Thymus (tissue), 11 donors: ENCODE measurements at regions not wholly inside any gene's neighbourhood (a gene's known extent, or its start where the extent isn't known, plus 50 kb on each side); places are given as distances from the start of the nearest gene placed in this dataset.

ENCODE experiments used
- DNase-seq, 9 donors: peaks; one replicate each; pipeline ENCODE4 v3.0.0-alpha.2; 2013; ENCODE audit warnings: low spot score in 9 of 9, low read depth in 6 of 9, missing footprints in 1 of 9
- H3K27ac ChIP-seq, 2 donors: one replicate each; pipeline ENCODE4 v1.5.1; 2013; ENCODE audit warnings: control low read depth in 1 of 2, low read depth in 1 of 2, low read length in 1 of 2, mild to moderate bottlenecking in 1 of 2, moderate library complexity in 1 of 2
- H3K27me3 ChIP-seq, 2 donors: one replicate each; pipeline ENCODE4 v1.5.1; 2013; ENCODE audit warnings: low read length in 1 of 2; ENCODE audit not compliant: control insufficient read depth in 2 of 2, insufficient read depth in 1 of 2
- H3K36me3 ChIP-seq, 2 donors: one replicate each; pipeline ENCODE4 v1.5.1; 2013; ENCODE audit warnings: low read length in 1 of 2, mild to moderate bottlenecking in 1 of 2, moderate library complexity in 1 of 2; ENCODE audit not compliant: control insufficient read depth in 2 of 2, insufficient read depth in 2 of 2
- H3K4me1 ChIP-seq, 2 donors: one replicate each; pipeline ENCODE4 v1.5.1; 2013; ENCODE audit warnings: low read length in 2 of 2; ENCODE audit not compliant: control insufficient read depth in 2 of 2, insufficient read depth in 2 of 2
- H3K4me3 ChIP-seq, 2 donors: one replicate each; pipeline ENCODE4 v1.5.1; 2013; ENCODE audit warnings: low read length in 2 of 2, control low read depth in 1 of 2, mild to moderate bottlenecking in 1 of 2
- H3K9me3 ChIP-seq, 2 donors: one replicate each; pipeline ENCODE4 v1.5.1; 2013; ENCODE audit warnings: low read length in 1 of 2, mild to moderate bottlenecking in 1 of 2; ENCODE audit not compliant: control insufficient read depth in 2 of 2, insufficient read depth in 1 of 2
- WGBS: extraction: QIAGEN DNeasy Blood & Tissue Kit; methylation state at CpG from one replicate; pipeline ENCODE4 v1.1.7; 2013; 5-methylcytosine and 5-hydroxymethylcytosine counted together
- donor health status: healthy.

GRCh38 chrX:22538580-22538979, 265.9 kb downstream of the CBLL2 start:
- Histone ChIP-seq H3K4me3 (no peak overlapping the region), H3K9me3 (no peaks in the 10 kb centered on the region), H3K36me3 (no peaks in the 10 kb centered on the region), H3K27ac (no peak overlapping the region), H3K4me1 (no peaks in the 10 kb centered on the region), H3K27me3 (no peaks in the 10 kb centered on the region)
- 95% methylated on average over 4 of the region's 4 CpGs for WGBS
- no peak for DNase-seq

- H3K27me3 ChIP-seq: no peaks in the 10 kb centered on the region
Measured at GRCh38 chrX:22541926-22542325, 269.2 kb downstream of the CBLL2 start.

GRCh38 chrX:22542641-22543040, 269.9 kb downstream of the CBLL2 start:
- Histone ChIP-seq H3K4me3 (no peak overlapping the region), H3K27me3 (no peaks in the 10 kb centered on the region), H3K4me1 (no peaks in the 10 kb centered on the region), H3K9me3 (no peaks in the 10 kb centered on the region), H3K27ac (no peak overlapping the region), H3K36me3 (no peaks in the 10 kb centered on the region)
- WGBS: 91% methylated on average over 3 of the region's 3 CpGs
- no peak for DNase-seq

More at GRCh38 chrX:22541926-22542325, 269.2 kb downstream of the CBLL2 start:
- Histone ChIP-seq H3K4me1 (no peaks in the 10 kb centered on the region), H3K27ac (no peak overlapping the region), H3K36me3 (no peaks in the 10 kb centered on the region), H3K9me3 (no peaks in the 10 kb centered on the region), H3K4me3 (no peak overlapping the region)
- 84% methylated on average over 5 of the region's 5 CpGs for WGBS
- no peak for DNase-seq

GRCh38 chrX:22559506-22559905, 286.8 kb downstream of the CBLL2 start:
- 85% methylated on average over 4 of the region's 4 CpGs for WGBS
- H3K4me1 ChIP-seq: no peaks in the 10 kb centered on the region
- no peak for DNase-seq

GRCh38 chrX:22575161-22575845, 302.6 kb downstream of the CBLL2 start:
- no peaks in the 10 kb centered on the region for H3K9me3 ChIP-seq
- no peaks in the 10 kb centered on the region for H3K27me3 ChIP-seq
- H3K4me3 ChIP-seq: no peak overlapping the region
- H3K27ac ChIP-seq: no peak overlapping the region
- H3K36me3 ChIP-seq: no peaks in the 10 kb centered on the region
- WGBS: 97% methylated on average over 1 of the region's 1 CpG
- H3K4me1 ChIP-seq: no peaks in the 10 kb centered on the region
- no peak for DNase-seq

More at GRCh38 chrX:22559506-22559905, 286.8 kb downstream of the CBLL2 start:
- no peaks in the 10 kb centered on the region for H3K27me3 ChIP-seq
- no peak overlapping the region for H3K27ac ChIP-seq
- no peak overlapping the region for H3K4me3 ChIP-seq
- no peaks in the 10 kb centered on the region for H3K36me3 ChIP-seq
- H3K9me3 ChIP-seq: no peaks in the 10 kb centered on the region

GRCh38 chrX:22577181-22577580, 304.5 kb downstream of the CBLL2 start:
- Histone ChIP-seq H3K4me1 (no peaks in the 10 kb centered on the region), H3K36me3 (no peaks in the 10 kb centered on the region), H3K9me3 (no peaks in the 10 kb centered on the region), H3K27ac (no peak overlapping the region), H3K4me3 (no peak overlapping the region), H3K27me3 (no peaks in the 10 kb centered on the region)
- WGBS: 83% methylated on average over 3 of the region's 3 CpGs
- no peak for DNase-seq

- Histone ChIP-seq H3K9me3 (no peaks in the 10 kb centered on the region), H3K4me1 (no peaks in the 10 kb centered on the region), H3K27me3 (no peaks in the 10 kb centered on the region), H3K27ac (no peak overlapping the region), H3K4me3 (no peak overlapping the region), H3K36me3 (no peaks in the 10 kb centered on the region)
- no peak for DNase-seq
- WGBS: 8% methylated on average over 1 of the region's 1 CpG
Measured at GRCh38 chrX:22585831-22586230, 313.1 kb downstream of the CBLL2 start.

GRCh38 chrX:22589845-22590244, 317.1 kb downstream of the CBLL2 start:
- H3K27ac ChIP-seq: no peak overlapping the region
- no peaks in the 10 kb centered on the region for H3K36me3 ChIP-seq
- no peak overlapping the region for H3K4me3 ChIP-seq
- DNase-seq: no peak
- 97% methylated on average over 2 of the region's 2 CpGs for WGBS
- H3K9me3 ChIP-seq: no peaks in the 10 kb centered on the region
- no peaks in the 10 kb centered on the region for H3K27me3 ChIP-seq
- no peaks in the 10 kb centered on the region for H3K4me1 ChIP-seq

- no peak for DNase-seq
- Histone ChIP-seq H3K4me3 (no peak overlapping the region), H3K27ac (no peak overlapping the region), H3K4me1 (no peaks in the 10 kb centered on the region), H3K9me3 (no peaks in the 10 kb centered on the region), H3K36me3 (no peaks in the 10 kb centered on the region), H3K27me3 (no peaks in the 10 kb centered on the region)
- 87% methylated on average over 2 of the region's 2 CpGs for WGBS
Measured at GRCh38 chrX:22594766-22595165, 322.1 kb downstream of the CBLL2 start.
